HCT116 (cell line): ENCODE measurements at regions not wholly inside any gene's neighbourhood (a gene's known extent, or its start where the extent isn't known, plus 50 kb on each side); places are given as distances from the start of the nearest gene placed in this dataset.

ENCODE experiments used
- ELF1 ChIP-seq: IDR thresholded peaks from 2 replicates; pipeline ENCODE4 v1.6.1; 2012; ENCODE audit warnings: low read depth, borderline replicate concordance
- FOSL1 ChIP-seq: IDR thresholded peaks from 2 replicates; pipeline ENCODE4 v1.6.1; 2012; ENCODE audit warnings: low read depth
- POLR2A ChIP-seq: IDR thresholded peaks from 2 replicates; pipeline ENCODE4 v1.7.0; 2011; ENCODE audit warnings: borderline replicate concordance; ENCODE audit not compliant: insufficient read depth, insufficient read length; ENCODE audit errors: extremely low read depth
- POLR2AphosphoS5 ChIP-seq: IDR thresholded peaks from 2 replicates; pipeline ENCODE4 v1.6.1; 2011; ENCODE audit warnings: mild to moderate bottlenecking, low read depth, low read length, moderate library complexity
- TF ChIP-seq, protein P1 (sequence below): IDR thresholded peaks from 2 replicates; pipeline ENCODE4 v1.6.1; 2012; ENCODE audit warnings: low read depth
- TF ChIP-seq, protein P2 (sequence below): IDR thresholded peaks from 2 replicates; pipeline ENCODE4 v1.6.1; 2012
- TF ChIP-seq, protein P3 (sequence below), 3 experiments: fragments of 200-600 bp in 1 of 3; sonication (generic) in 1 of 3; IDR thresholded peaks in 2 of 3; conservative IDR thresholded peaks in 1 of 3; 2 replicates each; pipeline ENCODE4 v1.5.1; 2012 to 2017; ENCODE audit warnings: low read depth in 2 of 3, low read length in 2 of 3, antibody characterized with exemption in 1 of 3, borderline replicate concordance in 1 of 3, control low read depth in 1 of 3, mild to moderate bottlenecking in 1 of 3, mixed read lengths in 1 of 3, mixed run types in 1 of 3, moderate library complexity in 1 of 3; ENCODE audit not compliant: insufficient read depth in 1 of 3
- TF ChIP-seq, protein P4 (sequence below): IDR thresholded peaks from 2 replicates; pipeline ENCODE4 v1.6.1; 2011; ENCODE audit warnings: mild to moderate bottlenecking, low read length, moderate library complexity; ENCODE audit not compliant: insufficient replicate concordance; ENCODE audit errors: extremely low read depth

DNA sequence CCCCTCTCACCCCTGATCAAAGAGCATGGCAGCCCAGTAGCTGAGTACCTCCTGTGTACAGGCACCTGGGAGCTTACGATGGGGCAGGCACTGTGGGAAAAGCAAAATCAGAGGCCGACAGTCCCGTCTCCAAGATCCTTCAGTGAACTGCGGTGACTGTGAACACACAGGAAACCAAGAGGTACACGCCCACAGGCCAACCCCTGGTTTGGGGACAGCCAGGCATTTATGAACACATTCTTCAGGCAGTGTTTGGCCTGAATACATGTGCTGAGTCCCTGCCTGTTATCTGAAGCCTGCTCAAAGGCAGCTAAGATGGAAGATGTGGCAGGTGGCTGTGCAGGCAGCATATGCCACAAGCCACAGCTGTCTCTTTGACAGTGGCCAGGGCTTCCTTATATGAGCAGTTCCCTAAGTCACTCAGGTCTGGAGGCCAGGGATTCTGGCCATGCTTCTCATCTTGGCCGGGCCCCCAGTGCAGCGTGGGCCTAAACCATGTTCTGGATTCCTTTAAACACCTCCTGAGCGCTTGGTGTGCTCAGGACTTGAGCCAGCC is 123.6 kb downstream of the UQCRFS1 start:
- TF ChIP-seq, protein P1, sequence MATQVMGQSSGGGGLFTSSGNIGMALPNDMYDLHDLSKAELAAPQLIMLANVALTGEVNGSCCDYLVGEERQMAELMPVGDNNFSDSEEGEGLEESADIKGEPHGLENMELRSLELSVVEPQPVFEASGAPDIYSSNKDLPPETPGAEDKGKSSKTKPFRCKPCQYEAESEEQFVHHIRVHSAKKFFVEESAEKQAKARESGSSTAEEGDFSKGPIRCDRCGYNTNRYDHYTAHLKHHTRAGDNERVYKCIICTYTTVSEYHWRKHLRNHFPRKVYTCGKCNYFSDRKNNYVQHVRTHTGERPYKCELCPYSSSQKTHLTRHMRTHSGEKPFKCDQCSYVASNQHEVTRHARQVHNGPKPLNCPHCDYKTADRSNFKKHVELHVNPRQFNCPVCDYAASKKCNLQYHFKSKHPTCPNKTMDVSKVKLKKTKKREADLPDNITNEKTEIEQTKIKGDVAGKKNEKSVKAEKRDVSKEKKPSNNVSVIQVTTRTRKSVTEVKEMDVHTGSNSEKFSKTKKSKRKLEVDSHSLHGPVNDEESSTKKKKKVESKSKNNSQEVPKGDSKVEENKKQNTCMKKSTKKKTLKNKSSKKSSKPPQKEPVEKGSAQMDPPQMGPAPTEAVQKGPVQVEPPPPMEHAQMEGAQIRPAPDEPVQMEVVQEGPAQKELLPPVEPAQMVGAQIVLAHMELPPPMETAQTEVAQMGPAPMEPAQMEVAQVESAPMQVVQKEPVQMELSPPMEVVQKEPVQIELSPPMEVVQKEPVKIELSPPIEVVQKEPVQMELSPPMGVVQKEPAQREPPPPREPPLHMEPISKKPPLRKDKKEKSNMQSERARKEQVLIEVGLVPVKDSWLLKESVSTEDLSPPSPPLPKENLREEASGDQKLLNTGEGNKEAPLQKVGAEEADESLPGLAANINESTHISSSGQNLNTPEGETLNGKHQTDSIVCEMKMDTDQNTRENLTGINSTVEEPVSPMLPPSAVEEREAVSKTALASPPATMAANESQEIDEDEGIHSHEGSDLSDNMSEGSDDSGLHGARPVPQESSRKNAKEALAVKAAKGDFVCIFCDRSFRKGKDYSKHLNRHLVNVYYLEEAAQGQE: no peak
- no peak for TF ChIP-seq FOSL1
- TF ChIP-seq, protein P2, sequence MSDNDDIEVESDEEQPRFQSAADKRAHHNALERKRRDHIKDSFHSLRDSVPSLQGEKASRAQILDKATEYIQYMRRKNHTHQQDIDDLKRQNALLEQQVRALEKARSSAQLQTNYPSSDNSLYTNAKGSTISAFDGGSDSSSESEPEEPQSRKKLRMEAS: no peak
- TF ChIP-seq, protein P3, sequence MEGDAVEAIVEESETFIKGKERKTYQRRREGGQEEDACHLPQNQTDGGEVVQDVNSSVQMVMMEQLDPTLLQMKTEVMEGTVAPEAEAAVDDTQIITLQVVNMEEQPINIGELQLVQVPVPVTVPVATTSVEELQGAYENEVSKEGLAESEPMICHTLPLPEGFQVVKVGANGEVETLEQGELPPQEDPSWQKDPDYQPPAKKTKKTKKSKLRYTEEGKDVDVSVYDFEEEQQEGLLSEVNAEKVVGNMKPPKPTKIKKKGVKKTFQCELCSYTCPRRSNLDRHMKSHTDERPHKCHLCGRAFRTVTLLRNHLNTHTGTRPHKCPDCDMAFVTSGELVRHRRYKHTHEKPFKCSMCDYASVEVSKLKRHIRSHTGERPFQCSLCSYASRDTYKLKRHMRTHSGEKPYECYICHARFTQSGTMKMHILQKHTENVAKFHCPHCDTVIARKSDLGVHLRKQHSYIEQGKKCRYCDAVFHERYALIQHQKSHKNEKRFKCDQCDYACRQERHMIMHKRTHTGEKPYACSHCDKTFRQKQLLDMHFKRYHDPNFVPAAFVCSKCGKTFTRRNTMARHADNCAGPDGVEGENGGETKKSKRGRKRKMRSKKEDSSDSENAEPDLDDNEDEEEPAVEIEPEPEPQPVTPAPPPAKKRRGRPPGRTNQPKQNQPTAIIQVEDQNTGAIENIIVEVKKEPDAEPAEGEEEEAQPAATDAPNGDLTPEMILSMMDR (IDR thresholded peaks at IDR 0.05 in 2 of 3, conservative IDR thresholded peaks at IDR 0.05 in 1 of 3; ENCODE audit: borderline replicate concordance in 1 of 3, insufficient read depth in 1 of 3, low read depth in 2 of 3, low read length in 2 of 3): no peak
- TF ChIP-seq POLR2A: no peak
- TF ChIP-seq, protein P4, sequence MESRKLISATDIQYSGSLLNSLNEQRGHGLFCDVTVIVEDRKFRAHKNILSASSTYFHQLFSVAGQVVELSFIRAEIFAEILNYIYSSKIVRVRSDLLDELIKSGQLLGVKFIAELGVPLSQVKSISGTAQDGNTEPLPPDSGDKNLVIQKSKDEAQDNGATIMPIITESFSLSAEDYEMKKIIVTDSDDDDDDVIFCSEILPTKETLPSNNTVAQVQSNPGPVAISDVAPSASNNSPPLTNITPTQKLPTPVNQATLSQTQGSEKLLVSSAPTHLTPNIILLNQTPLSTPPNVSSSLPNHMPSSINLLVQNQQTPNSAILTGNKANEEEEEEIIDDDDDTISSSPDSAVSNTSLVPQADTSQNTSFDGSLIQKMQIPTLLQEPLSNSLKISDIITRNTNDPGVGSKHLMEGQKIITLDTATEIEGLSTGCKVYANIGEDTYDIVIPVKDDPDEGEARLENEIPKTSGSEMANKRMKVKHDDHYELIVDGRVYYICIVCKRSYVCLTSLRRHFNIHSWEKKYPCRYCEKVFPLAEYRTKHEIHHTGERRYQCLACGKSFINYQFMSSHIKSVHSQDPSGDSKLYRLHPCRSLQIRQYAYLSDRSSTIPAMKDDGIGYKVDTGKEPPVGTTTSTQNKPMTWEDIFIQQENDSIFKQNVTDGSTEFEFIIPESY: no peak
- TF ChIP-seq POLR2AphosphoS5: no peak
- no peak for TF ChIP-seq ELF1
